ENCODE measurements at regions not wholly inside any gene's neighbourhood (a gene's known extent, or its start where the extent isn't known, plus 50 kb on each side); places are given as distances from the start of the nearest gene placed in this dataset.

GRCh38 chr2:191501561-191502168 lies 176.3 kb upstream of the NABP1 start:
- DNase-seq (ENCODE audit: low read depth, low spot score) (peak; percentile 59), FAIRE-seq (peak; percentile 85)
- intact Hi-C loops (cut with micrococcal nuclease): loop anchor here (1.0 kb wide), 5 partner anchors 202 to 336 kb away; partner anchors contain the start of gene MYO1B
- dilution Hi-C loops (cut with MboI; ENCODE audit: extremely low pct_ligation_motif_present, low sequenced_read_pairs): no loop called here
- Histone ChIP-seq H3K36me3 (ENCODE audit: control insufficient read depth in 2 of 2, extremely low read depth in 1 of 2, insufficient read depth in 2 of 2, low read length in 2 of 2) (no peaks in the 10 kb centered on the region), H3K9ac (replicated peaks; ENCODE audit: extremely low read depth, insufficient read depth, low read length) (no peak overlapping the region), H3K4me3 (replicated peaks in 1 of 3; ENCODE audit: insufficient read depth in 1 of 3, low read depth in 1 of 3, low read length in 3 of 3) (no peak overlapping the region), H3K9me3 (replicated peaks; ENCODE audit: control insufficient read depth, insufficient read depth, low read length) (no peaks in the 10 kb centered on the region), H3K4me2 (ENCODE audit: insufficient read depth, low read length) (no peak overlapping the region), H3K79me2 (ENCODE audit: control insufficient read depth, insufficient read depth, low read length) (no peaks in the 10 kb centered on the region), H3K4me1 (ENCODE audit: control insufficient read depth, extremely low read depth, insufficient read depth, low read length) (no peaks in the 10 kb centered on the region), H2AFZ (ENCODE audit: low read depth, low read length) (no peak overlapping the region), H3K27me3 (ENCODE audit: control insufficient read depth in 2 of 2, insufficient read depth in 2 of 2, low read length in 2 of 2) (no peaks in the 10 kb centered on the region), H3K9me1 (replicated peaks; ENCODE audit: control insufficient read depth, extremely low read depth, insufficient read depth, low read length) (no peaks in the 10 kb centered on the region), H3K27ac (ENCODE audit: insufficient read depth, low read depth, low read length) (no peak overlapping the region), H4K20me1 (replicated peaks; ENCODE audit: control insufficient read depth, extremely low read depth, insufficient read depth, low read length) (no peaks in the 10 kb centered on the region)
- POLR2A ChIA-PET: no interaction called here
- no TSS peak for BruUV-seq (replicated peaks)
- TF ChIP-seq POLR2A (IDR thresholded peaks at IDR 0.05; ENCODE audit: low read depth, low read length): no peak
- peak; percentile 16 to 21 for TF ChIP-seq CTCF (IDR thresholded peaks at IDR 0.05; ENCODE audit: extremely low read depth in 1 of 2, insufficient read depth in 1 of 2, low read depth in 1 of 2, low read length in 2 of 2)
- CTCF ChIA-PET: interaction anchor here (0.8 to 6.9 kb wide), 17 partner anchors 10 to 450 kb away, joined by 3 to 149 read pairs (median 4); no protein-coding TSS in a partner anchor

- Histone ChIP-seq H3K4me1 (ENCODE audit: control insufficient read depth, extremely low read depth, insufficient read depth, low read length) (no peaks in the 10 kb centered on the region), H3K4me3 (replicated peaks in 1 of 3; ENCODE audit: insufficient read depth in 1 of 3, low read depth in 1 of 3, low read length in 3 of 3) (no peak overlapping the region), H3K9me3 (replicated peaks; ENCODE audit: control insufficient read depth, insufficient read depth, low read length) (no peaks in the 10 kb centered on the region), H4K20me1 (replicated peaks; ENCODE audit: control insufficient read depth, extremely low read depth, insufficient read depth, low read length) (no peaks in the 10 kb centered on the region), H2AFZ (ENCODE audit: low read depth, low read length) (no peak overlapping the region), H3K79me2 (ENCODE audit: control insufficient read depth, insufficient read depth, low read length) (no peaks in the 10 kb centered on the region), H3K9me1 (replicated peaks; ENCODE audit: control insufficient read depth, extremely low read depth, insufficient read depth, low read length) (no peaks in the 10 kb centered on the region), H3K36me3 (ENCODE audit: control insufficient read depth in 2 of 2, extremely low read depth in 1 of 2, insufficient read depth in 2 of 2, low read length in 2 of 2) (no peaks in the 10 kb centered on the region), H3K27me3 (ENCODE audit: control insufficient read depth in 2 of 2, insufficient read depth in 2 of 2, low read length in 2 of 2) (no peaks in the 10 kb centered on the region), H3K27ac (ENCODE audit: insufficient read depth, low read depth, low read length) (no peak overlapping the region), H3K9ac (replicated peaks; ENCODE audit: extremely low read depth, insufficient read depth, low read length) (no peak overlapping the region), H3K4me2 (ENCODE audit: insufficient read depth, low read length) (no peak overlapping the region)
- intact Hi-C loops (cut with micrococcal nuclease) (no loop called here), dilution Hi-C loops (cut with MboI; ENCODE audit: extremely low pct_ligation_motif_present, low sequenced_read_pairs) (no loop called here)
- no peak for FAIRE-seq
- no TSS peak for BruUV-seq (replicated peaks)
- no peak for TF ChIP-seq POLR2A (IDR thresholded peaks at IDR 0.05; ENCODE audit: low read depth, low read length)
- TF ChIP-seq CTCF (IDR thresholded peaks at IDR 0.05; ENCODE audit: extremely low read depth in 1 of 2, insufficient read depth in 1 of 2, low read depth in 1 of 2, low read length in 2 of 2): no peak
- TF ChIP-seq FOS (IDR thresholded peaks at IDR 0.05; ENCODE audit: borderline replicate concordance, insufficient read depth, low read length): no peak
- no peak for TF ChIP-seq GATA2 (IDR thresholded peaks at IDR 0.05; ENCODE audit: insufficient read depth, insufficient read length, low read depth, low read length)
- TF ChIP-seq JUN (IDR thresholded peaks at IDR 0.05; ENCODE audit: borderline replicate concordance, insufficient read depth, insufficient read length, low read depth): no peak
- TF ChIP-seq, protein P1, sequence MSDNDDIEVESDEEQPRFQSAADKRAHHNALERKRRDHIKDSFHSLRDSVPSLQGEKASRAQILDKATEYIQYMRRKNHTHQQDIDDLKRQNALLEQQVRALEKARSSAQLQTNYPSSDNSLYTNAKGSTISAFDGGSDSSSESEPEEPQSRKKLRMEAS (IDR thresholded peaks at IDR 0.05; ENCODE audit: insufficient read depth, insufficient read length): no peak
- TF ChIP-seq POLR2AphosphoS5 (IDR thresholded peaks at IDR 0.05; ENCODE audit: insufficient read depth, low read depth, low read length): no peak
- TF ChIP-seq EZH2 (IDR thresholded peaks at IDR 0.05; ENCODE audit: borderline replicate concordance, low read depth, low read length, severe bottlenecking): no peak
- TF ChIP-seq MYC (IDR thresholded peaks at IDR 0.05; ENCODE audit: low read depth, low read length): no peak
- POLR2A ChIA-PET: interaction anchor here (0.6 kb wide), 1 partner anchor 450 kb away, joined by 3 read pairs; no protein-coding TSS in a partner anchor
- CTCF ChIA-PET: interaction anchor here (0.7 to 2.3 kb wide), 2 partner anchors 289 to 341 kb away, joined by 3 to 11 read pairs; no protein-coding TSS in a partner anchor
- no peak for DNase-seq (ENCODE audit: low read depth, low spot score)
Measured at GRCh38 chr2:191506515-191506914, 171.4 kb upstream of the NABP1 start.

Measured in endothelial cell of umbilical vein (primary cell).